Heart left ventricle (tissue), 13 donors: ENCODE measurements at regions not wholly inside any gene's neighbourhood (a gene's known extent, or its start where the extent isn't known, plus 50 kb on each side); places are given as distances from the start of the nearest gene placed in this dataset.

ENCODE experiments used
- CTCF ChIP-seq, 12 donors: fragments of 200-600 bp; sonication (generic) in 4 of 12; IDR thresholded peaks; one replicate each; pipeline versions ENCODE4 v1.5.0 to v1.8.0; 2018 to 2022; ENCODE audit warnings: antibody characterized with exemption in 12 of 12, mild to moderate bottlenecking in 5 of 12
- POLR2A ChIP-seq, 2 donors: fragments of 450-650 bp; IDR thresholded peaks; one replicate each; pipeline ENCODE4 v1.6.1; 2017; ENCODE audit warnings: antibody characterized with exemption in 2 of 2, mild to moderate bottlenecking in 2 of 2, moderate library complexity in 2 of 2
- donor health status: ischemic (EF 13 %, LVEDD 7.1; RV severe dilation, severe dysfunction).
- donor health status: DM: no; HTN: yes; CAD: no.
- donor health status: DM: no; HTN: no; CAD: no.
- donor health status: ischemic (EF 25% LVEDD 6.9; RV normal size, moderate dysfunction).
- donor health status: ischemic (EF 25% LVEDD 5.7; RV mildly dilated, moderate dysfunction).
- donor health status: ischemic (EF 35%, LVEDD 5.7; RV mildly dilated, moderate dysfunction).
- donor health status: nonischemic (EF 11% LVEDD 7.7; RV severe dilation, severe dysfunction).
- donor health status: DM: yes; HTN: yes; CAD: no.
- donor health status: PGD.
- donor health status: ischemic (EF 29% LVEDD 5.4; RV normal size, mild dysfunction).
- donor health status: nonischemic (EF 23%, LVEDD 6.1; RV moderate dilation, normal function).

- TF ChIP-seq CTCF (IDR thresholded peaks at IDR 0.05) (no peak), POLR2A (IDR thresholded peaks at IDR 0.05) (no peak)
These were observed 126.8 kb upstream of the USP15 start for GRCh38 chr12:62133440-62133839.
